KMS-11 (cell line): ENCODE measurements at regions not wholly inside any gene's neighbourhood (a gene's known extent, or its start where the extent isn't known, plus 50 kb on each side); places are given as distances from the start of the nearest gene placed in this dataset.
"Not testable (repeated sequence)": the region's sequence is repeated elsewhere in the genome, so short reads cannot be mapped to it uniquely, and the experiment has no call there.

Source experiments
- H2AFZ ChIP-seq: fragments of 200-600 bp; sonication (generic); 2 replicates; pipeline ENCODE4 v1.6.1; 2016; ENCODE audit warnings: antibody characterized with exemption, mixed run types, low read depth
- H3K27ac ChIP-seq: fragments of 200-600 bp; sonication (generic); 2 replicates; pipeline ENCODE4 v1.6.1; 2016; ENCODE audit warnings: mild to moderate bottlenecking, mixed run types
- H3K27me3 ChIP-seq: fragments of 200-600 bp; sonication (generic); 2 replicates; pipeline ENCODE4 v1.6.1; 2017; ENCODE audit warnings: mild to moderate bottlenecking, low read depth, mixed run types, moderate library complexity; ENCODE audit not compliant: insufficient read depth
- H3K36me3 ChIP-seq: fragments of 200-600 bp; sonication (generic); 2 replicates; pipeline ENCODE4 v1.6.1; 2017; ENCODE audit warnings: mild to moderate bottlenecking, mixed run types; ENCODE audit not compliant: insufficient read depth
- H3K4me1 ChIP-seq: fragments of 200-600 bp; sonication (generic); 2 replicates; pipeline ENCODE4 v1.6.1; 2016; ENCODE audit warnings: mild to moderate bottlenecking, low read depth, mixed run types; ENCODE audit not compliant: poor library complexity, severe bottlenecking
- H3K4me2 ChIP-seq: fragments of 200-600 bp; sonication (generic); 2 replicates; pipeline ENCODE4 v1.7.0; 2016; ENCODE audit warnings: mild to moderate bottlenecking, mixed run types
- H3K4me3 ChIP-seq: fragments of 200-600 bp; sonication (generic); IDR thresholded peaks from 2 replicates; pipeline ENCODE4 v1.6.1; 2017; ENCODE audit warnings: low read depth, low read length, mixed read lengths; ENCODE audit not compliant: insufficient read depth
- H3K79me2 ChIP-seq: fragments of 200-600 bp; sonication (generic); 2 replicates; pipeline ENCODE4 v1.6.1; 2016; ENCODE audit warnings: low read depth, mixed run types; ENCODE audit not compliant: insufficient read depth
- H3K9ac ChIP-seq: fragments of 200-600 bp; sonication (generic); 2 replicates; pipeline ENCODE4 v1.6.1; 2016; ENCODE audit warnings: mild to moderate bottlenecking, mixed run types
- H4K20me1 ChIP-seq: fragments of 200-600 bp; sonication (generic); 2 replicates; pipeline ENCODE4 v1.6.1; 2016; ENCODE audit warnings: mild to moderate bottlenecking, mixed run types; ENCODE audit not compliant: insufficient read depth
- TF ChIP-seq, protein P1 (sequence below): fragments of 200-600 bp; sonication (generic); conservative IDR thresholded peaks from 2 replicates; pipeline ENCODE4 v1.6.1; 2017; ENCODE audit warnings: low read depth, mild to moderate bottlenecking, antibody characterized with exemption, low read length, moderate library complexity, mixed read lengths

DNA sequence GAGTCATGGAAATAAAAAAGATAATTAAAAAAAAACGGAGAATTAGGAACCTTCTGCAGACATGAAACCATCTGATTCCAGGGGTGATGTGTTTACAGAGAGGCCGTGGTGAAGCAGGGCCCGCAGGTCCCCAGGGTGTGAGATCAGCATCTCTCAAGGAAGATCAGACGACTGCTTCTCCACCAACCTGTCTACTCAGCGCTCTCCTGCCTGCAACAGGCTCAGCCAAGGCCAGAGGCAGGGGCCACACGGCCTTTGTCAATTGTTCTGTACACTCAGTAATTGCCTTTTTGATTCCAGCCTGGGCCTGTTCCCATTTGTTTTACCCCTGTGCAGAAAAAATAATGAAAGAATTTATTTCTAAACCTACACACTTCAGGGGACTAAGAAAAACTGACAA, 124.6 kb downstream of the NXPE2 start:
- H3K4me1 ChIP-seq = no peaks in the 10 kb centered on the region
- no peak overlapping the region for H2AFZ ChIP-seq
- H4K20me1 ChIP-seq = no peaks in the 10 kb centered on the region
- no peaks in the 10 kb centered on the region for H3K27me3 ChIP-seq
- H3K79me2 ChIP-seq = no peaks in the 10 kb centered on the region
- H3K9ac ChIP-seq = no peak overlapping the region
- no peaks in the 10 kb centered on the region for H3K36me3 ChIP-seq
- no peak overlapping the region for H3K4me2 ChIP-seq
- H3K4me3 ChIP-seq = no peak overlapping the region
- TF ChIP-seq, protein P1, sequence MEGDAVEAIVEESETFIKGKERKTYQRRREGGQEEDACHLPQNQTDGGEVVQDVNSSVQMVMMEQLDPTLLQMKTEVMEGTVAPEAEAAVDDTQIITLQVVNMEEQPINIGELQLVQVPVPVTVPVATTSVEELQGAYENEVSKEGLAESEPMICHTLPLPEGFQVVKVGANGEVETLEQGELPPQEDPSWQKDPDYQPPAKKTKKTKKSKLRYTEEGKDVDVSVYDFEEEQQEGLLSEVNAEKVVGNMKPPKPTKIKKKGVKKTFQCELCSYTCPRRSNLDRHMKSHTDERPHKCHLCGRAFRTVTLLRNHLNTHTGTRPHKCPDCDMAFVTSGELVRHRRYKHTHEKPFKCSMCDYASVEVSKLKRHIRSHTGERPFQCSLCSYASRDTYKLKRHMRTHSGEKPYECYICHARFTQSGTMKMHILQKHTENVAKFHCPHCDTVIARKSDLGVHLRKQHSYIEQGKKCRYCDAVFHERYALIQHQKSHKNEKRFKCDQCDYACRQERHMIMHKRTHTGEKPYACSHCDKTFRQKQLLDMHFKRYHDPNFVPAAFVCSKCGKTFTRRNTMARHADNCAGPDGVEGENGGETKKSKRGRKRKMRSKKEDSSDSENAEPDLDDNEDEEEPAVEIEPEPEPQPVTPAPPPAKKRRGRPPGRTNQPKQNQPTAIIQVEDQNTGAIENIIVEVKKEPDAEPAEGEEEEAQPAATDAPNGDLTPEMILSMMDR = no peak
- no peak overlapping the region for H3K27ac ChIP-seq

DNA sequence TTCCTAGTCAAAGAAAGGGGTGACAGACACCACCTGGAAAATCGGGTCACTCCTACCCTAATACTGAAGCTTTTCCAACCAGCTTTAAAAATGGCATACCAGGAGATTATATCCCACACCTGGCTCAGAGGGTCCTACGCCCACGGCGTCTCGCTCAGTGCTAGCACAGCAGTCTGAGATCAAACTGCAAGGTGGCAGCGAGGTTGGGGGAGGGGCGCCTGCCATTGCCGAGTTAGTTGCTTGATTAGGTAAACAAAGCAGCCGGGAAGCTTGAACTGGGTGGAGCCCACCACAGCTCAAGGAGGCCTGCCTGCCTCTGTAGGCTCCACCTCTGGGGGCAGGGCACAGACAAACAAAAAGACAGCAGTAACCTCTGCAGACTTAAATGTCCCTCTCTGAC, 127.1 kb downstream of the NXPE2 start:
- H3K36me3 ChIP-seq, H2AFZ ChIP-seq, H3K27ac ChIP-seq, H4K20me1 ChIP-seq, H3K4me2 ChIP-seq, H3K4me1 ChIP-seq, H3K79me2 ChIP-seq, H3K27me3 ChIP-seq, H3K4me3 ChIP-seq, H3K9ac ChIP-seq: not testable (repeated sequence)

DNA sequence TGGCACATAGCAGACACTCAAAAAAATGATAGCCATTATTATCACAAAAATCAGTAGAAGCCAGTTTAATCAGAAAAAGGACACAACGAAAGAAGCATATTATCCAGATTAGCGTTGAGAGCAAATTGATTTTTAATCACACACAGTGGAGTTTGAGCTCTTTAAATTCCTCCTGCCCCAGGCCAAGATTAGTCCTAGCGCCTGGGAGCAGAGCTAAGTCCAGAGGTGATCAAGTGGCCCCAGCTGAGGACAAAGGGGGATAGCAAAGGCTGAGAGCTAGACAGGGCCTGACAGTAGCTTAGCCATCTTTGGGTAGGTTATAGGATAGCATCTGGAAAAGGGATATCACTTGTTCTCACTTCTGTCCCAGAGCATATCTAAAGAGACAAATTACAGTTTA, 133.6 kb downstream of the NXPE2 start:
- Histone ChIP-seq H3K27ac (no peak overlapping the region), H3K4me2 (no peak overlapping the region), H3K9ac (no peak overlapping the region), H3K36me3 (no peaks in the 10 kb centered on the region), H3K79me2 (no peaks in the 10 kb centered on the region), H4K20me1 (no peaks in the 10 kb centered on the region), H2AFZ (no peak overlapping the region), H3K27me3 (no peaks in the 10 kb centered on the region), H3K4me1 (no peaks in the 10 kb centered on the region), H3K4me3 (no peak overlapping the region)
- TF ChIP-seq, protein P1 = no peak

DNA sequence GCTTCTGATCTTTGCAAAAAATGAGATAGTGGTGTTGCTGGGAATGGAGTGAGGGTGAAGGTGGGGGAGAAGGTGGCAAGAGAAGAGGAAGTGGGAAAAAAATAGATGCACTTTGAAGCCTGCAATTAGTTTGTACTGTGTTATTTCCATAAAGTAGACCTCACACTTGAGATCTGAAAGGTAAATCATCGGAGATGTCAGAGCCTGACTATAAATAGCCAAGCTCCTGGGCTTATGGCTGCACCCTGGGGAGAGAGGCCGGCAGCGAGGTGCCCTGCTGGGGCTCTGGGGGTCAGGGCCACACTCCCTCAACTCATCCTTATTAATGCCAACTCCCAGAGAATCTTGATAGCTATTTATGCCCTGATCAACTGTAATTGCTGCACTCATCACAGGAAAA, 134.4 kb downstream of the NXPE2 start:
- H2AFZ ChIP-seq = no peak overlapping the region
- TF ChIP-seq, protein P1 = no peak
- no peaks in the 10 kb centered on the region for H3K4me1 ChIP-seq
- H3K9ac ChIP-seq = no peak overlapping the region
- H3K27ac ChIP-seq = no peak overlapping the region
- no peaks in the 10 kb centered on the region for H3K36me3 ChIP-seq
- H3K4me3 ChIP-seq = no peak overlapping the region
- H4K20me1 ChIP-seq = no peaks in the 10 kb centered on the region
- H3K27me3 ChIP-seq = no peaks in the 10 kb centered on the region
- H3K79me2 ChIP-seq = no peaks in the 10 kb centered on the region
- no peak overlapping the region for H3K4me2 ChIP-seq

DNA sequence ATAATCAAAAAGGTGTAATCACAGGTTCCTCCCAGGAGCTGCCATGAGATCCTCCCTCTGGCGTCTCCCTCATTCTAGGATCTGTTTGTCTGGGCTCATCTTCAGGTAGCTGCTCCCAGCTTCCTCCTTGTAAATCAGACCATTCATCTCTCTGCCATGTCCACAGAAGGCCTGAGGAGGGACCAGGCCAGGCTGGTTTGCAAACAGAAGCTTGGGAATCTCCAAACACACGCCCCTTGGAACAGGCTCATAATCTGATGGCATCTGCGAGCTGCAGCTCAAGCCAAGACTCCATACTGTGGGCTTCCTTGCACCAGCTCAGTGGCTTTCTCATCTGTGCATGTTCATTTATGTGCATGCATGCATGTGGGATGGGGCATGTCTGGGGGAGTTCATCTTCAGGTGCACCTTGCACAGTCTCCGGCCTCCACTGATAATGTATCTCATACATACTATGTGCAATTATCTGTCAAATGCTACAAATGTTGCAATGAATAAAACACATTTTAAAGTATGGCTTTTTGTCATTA, 134.9 kb downstream of the NXPE2 start:
- Histone ChIP-seq H2AFZ (no peak overlapping the region), H3K79me2 (no peaks in the 10 kb centered on the region), H3K4me2 (no peak overlapping the region), H3K27me3 (no peaks in the 10 kb centered on the region), H3K36me3 (no peaks in the 10 kb centered on the region), H3K4me3 (no peak overlapping the region), H4K20me1 (no peaks in the 10 kb centered on the region), H3K4me1 (no peaks in the 10 kb centered on the region), H3K9ac (no peak overlapping the region), H3K27ac (no peak overlapping the region)
- TF ChIP-seq, protein P1 = no peak
